Epidermal melanocyte (primary cell): ENCODE measurements at regions not wholly inside any gene's neighbourhood (a gene's known extent, or its start where the extent isn't known, plus 50 kb on each side); places are given as distances from the start of the nearest gene placed in this dataset.
A peak's percentile ranks its signal among the peaks of the same experiment; 100 is the strongest.
"Not testable (repeated sequence)": the region's sequence is repeated elsewhere in the genome, so short reads cannot be mapped to it uniquely, and the experiment has no call there.

Source experiments
- DNase-seq: peaks from one replicate; pipeline ENCODE4 v3.0.0; 2011; ENCODE audit warnings: low spot score; ENCODE audit not compliant: insufficient read length

DNA sequence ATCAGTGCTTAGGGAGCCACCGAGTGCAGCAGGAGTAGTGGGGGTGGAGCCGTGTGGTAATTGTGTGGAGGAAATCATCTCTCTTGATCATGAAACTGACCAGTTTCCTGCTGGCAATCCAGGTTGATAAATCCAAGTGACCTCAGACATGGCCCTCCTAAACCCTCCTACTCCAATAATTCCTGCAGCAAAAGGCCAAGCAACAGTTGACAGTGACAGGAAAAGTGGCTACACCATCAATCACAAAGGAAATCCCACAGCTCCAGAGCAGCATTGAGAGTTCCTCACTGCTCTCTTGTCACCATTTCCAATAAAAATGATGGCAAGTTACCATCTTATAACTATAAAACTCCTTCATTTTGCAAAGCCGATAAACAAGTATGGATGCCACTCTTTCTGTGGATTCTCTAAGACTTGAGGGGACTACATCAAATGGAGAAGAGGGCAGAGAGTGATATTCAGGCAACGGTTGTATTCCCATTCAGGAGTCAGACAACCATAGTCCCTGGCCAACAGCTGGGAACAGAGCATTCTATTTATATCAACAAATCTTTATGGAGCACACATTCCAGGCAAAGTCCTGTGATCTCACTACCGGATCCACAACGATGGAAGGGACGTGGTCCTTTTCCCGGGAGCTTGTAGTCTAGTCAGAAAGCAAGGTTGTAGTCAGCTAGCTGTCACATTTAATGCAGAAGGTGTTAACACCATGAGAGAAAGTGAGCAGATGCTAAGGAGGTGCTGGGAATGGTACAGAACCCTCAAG is 312.5 kb upstream of the CTNNB1 start:
- no peak for DNase-seq

DNA sequence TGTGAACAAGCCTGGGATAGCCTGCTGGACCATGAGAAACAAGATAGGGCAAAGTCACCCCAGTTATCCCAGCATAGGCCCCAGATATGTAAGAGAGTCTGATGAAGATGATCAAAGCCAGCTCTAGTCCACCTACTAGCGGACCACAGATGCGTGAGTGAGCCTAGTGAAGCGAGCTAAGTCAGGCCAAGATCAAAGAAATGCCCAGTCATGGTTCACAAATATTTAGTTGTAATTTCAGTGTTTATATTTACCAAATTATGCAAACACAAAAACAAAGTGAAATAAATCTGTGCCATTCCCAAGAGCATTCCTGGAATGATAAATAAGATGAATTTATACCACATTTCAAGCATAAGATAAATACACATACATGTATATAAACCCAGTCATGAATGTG is 308.1 kb upstream of the CTNNB1 start:
- no peak for DNase-seq

DNA sequence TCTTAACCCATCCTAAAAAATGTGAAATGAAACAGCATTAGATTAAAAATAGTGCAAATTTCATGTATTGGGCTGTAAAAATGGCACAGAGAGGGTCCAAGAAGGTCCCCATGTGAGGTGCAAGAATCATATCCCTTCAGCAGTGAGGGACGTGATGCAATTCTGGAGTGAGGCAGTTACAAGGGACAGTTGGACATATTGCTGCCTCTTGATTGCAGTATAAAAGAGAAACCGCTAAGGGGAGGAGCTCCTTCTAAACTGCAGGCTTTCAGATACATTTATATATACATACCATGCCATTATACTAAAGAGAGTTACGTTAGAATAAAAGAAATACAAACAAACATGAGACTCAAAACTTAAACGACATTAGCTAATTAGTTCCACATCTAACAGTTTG is 304.2 kb upstream of the CTNNB1 start:
- DNase-seq = no peak

DNA sequence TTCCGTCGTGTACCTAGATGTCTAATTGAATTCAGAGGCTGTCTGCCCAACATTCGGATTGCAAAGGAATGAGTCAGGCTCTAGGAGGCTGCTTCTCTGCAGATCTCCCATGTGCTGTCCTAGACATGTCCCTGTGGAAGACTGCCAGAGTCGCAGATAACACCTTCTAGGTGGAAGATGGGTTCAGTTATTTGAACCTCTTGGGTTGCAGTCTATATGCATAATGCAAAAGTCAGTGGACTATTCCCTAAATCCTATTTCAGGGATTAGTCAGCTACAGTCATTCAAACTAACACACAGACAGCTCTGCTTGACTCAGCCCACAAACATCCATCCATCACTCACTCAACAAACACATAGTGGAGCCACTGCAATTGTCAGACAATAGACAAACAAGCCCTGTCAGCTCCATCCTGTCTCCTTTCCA is 300.0 kb upstream of the CTNNB1 start:
- DNase-seq = no peak

DNA sequence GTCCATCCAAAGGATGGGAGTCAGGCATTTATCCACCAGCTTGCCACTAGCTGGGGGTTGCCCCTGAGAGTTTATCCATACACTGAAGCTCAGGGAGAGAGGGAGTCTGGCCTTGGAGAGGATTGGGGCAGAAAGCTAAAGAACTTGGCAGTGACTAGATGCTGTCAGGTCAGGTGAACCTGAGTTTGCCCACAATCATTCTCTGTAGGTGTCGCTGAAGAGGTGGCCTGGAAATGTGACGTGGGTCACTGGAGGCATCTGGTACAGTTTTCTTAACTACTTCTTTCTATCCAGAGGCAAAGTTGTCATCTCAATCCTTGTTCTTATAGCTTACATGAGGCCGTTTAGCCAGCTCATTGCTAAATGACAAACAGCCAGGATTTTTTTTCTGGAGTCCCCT is 298.0 kb upstream of the CTNNB1 start:
- no peak for DNase-seq

DNA sequence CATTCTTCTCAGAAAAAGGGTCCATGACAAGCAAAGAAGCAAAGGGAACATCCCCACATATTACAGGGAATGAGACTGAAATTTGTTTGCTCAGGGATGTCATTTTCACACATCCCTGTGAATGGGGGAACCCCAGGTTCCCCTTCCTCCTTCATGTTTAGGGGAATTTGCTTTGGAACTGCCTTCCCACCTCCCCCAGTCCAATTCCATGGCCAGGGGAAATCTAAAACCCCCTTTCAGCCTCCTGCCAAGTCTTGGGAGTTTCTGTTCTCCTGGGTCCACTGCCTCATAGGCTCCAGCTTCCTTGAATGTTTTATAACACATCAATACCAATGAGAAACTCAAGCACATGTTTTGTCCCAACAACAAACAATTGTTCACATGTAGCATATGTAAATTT is 297.5 kb upstream of the CTNNB1 start:
- DNase-seq = no peak

DNA sequence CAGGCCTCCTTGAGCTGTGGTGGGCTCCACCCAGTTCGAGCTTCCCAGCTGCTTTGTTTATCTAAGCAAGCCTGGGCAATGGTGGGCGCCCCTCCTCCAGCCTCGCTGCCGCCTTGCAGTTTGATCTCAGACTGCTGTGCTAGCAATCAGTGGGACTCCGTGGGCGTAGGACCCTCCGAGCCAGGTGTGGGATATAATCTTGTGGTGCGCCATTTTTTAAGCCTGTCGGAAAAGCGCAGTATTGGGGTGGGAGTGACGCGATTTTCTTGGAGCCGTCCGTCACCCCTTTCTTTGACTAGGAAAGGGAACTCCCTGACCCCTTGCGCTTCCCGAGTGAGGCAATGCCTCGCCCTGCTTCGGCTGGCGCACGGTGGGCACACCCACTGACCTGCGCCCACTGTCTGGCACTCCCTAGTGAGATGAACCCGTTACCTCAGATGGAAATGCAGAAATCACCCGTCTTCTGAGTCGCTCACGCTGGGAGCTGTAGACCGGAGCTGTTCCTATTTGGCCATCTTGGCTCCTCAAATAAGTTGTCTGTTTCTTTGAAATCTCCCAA is 291.3 kb upstream of the CTNNB1 start:
- DNase-seq = not testable (repeated sequence)

DNA sequence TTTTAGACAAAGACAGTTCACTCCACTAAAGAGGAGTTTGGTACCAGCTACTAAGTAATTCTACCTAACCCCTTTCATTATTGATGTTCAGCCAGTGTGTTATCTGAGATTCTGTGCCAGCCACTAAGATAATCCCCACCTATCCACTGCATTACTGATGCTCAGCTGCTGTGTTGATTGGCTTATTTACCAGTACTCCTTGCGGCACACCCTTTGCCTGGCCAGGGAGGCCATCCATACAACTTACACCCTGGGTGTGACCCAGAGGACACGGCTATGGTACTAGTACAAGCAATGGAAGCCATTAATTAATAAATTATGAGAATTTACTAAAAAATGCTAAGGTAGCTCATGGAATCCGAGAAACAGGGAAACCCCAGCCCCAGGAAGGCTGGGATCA is 290.7 kb upstream of the CTNNB1 start:
- DNase-seq = no peak

DNA sequence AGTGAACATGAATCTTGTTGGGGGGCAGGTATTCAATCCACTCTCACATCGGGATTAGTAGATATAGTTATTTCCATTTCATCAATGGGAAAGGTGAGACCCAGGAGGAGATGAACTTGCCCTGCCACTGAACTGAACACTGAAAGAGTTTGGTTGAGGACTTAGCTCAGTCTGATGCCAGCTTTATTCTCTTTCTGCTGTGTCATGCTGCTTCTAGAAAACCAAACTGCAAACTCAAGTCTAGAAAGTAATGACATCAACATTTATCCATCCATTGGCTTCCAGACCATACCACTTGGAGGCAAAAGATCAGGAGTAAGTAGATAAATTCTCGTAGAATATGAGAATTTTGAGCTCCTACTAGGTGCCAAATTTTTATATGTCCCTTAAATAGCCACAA is 288.0 kb upstream of the CTNNB1 start:
- DNase-seq = no peak

DNA sequence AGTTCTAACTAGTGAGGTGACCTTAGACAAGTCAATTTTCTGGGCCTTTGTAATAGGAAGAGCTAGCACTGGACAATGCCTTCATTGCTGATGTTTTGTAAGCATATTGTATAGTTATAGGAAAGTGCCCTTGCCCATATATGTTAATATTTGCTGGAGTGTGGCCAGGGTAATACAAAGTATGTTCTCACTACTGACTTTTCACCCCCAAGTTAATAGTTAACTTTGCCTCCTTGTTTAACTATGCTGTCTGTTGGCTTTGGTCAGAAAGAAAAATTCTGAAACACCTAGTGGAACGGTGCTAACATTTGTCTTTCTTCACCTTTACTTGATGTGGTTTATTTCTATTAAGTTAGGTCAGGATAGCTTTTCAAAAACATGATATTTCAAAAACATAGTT is 287.4 kb upstream of the CTNNB1 start:
- DNase-seq = no peak

DNA sequence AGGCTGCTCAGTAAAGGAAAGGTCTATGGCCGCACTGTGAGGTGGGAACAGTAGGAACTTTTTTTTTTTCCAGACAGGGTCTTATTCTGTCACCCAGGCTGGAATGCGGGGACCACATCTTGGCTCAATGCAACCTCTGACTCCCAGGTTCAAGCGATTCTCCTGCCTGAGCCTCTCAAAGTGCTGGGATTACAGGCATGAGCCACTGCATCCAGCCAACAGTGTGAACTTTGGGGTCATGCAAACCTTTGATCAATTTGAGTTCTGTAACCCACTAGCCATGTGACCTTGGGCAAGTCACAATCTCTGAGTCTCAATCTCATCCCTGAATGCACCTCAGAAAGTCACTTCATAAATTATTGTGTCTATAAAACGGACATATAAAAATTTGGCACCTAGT is 286.8 kb upstream of the CTNNB1 start:
- DNase-seq = no peak

DNA sequence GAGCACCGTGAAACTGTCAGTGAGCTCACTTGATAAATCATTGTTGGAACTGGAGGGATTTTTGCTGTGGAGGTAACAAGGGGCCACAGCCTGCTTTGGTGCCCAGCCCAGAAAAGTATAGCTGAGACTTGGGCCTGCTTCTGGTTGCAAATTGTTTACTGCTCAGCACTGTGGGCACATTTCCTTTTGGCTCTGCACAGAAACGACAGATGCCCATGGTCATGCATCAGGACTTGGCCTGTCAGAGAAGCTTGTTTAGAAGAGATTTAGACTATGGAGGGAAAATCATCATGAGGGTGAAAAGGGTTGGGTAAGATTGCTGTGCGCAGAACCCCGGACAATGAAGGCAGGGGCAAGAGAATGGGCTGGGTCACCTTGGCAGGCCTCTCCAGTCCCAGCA is 286.1 kb upstream of the CTNNB1 start:
- DNase-seq = no peak

DNA sequence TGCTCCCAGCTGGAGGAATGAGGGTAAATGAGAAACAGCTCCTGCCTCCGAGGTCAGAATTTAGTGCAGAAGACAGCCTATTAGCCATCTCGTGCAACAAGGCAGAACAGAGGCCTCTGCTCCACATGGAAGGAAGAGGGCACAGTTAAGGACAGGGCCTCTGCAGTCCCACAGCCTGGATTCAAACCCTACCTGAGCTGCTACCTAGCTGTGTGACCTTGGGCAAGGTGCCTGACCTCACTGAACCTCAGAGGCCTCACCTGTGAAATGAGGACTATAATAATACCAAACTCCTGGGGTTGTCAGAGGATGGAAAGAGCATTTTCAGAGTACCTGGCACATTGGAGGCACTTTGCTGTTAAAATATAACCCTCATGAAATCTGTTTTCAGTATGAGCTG is 285.7 kb upstream of the CTNNB1 start:
- no peak for DNase-seq

DNA sequence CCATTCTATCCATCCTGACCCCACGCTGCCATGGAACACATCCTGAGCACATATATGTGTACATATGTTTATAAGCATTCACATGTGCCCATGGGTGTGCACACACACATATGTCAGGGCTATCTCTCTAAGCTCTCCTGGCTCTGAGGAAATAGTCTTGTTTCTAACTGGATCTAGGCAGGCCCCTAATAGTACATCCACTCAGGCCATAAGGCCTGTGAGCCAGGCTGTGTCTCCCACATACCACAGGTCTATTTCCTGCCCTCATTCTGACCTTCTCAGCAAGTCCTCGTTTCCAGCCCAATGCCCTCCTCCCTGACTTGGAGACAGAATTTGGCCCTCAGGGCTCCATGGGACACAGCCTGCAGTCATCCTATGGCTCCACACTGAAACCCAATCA is 284.8 kb upstream of the CTNNB1 start:
- DNase-seq = no peak

DNA sequence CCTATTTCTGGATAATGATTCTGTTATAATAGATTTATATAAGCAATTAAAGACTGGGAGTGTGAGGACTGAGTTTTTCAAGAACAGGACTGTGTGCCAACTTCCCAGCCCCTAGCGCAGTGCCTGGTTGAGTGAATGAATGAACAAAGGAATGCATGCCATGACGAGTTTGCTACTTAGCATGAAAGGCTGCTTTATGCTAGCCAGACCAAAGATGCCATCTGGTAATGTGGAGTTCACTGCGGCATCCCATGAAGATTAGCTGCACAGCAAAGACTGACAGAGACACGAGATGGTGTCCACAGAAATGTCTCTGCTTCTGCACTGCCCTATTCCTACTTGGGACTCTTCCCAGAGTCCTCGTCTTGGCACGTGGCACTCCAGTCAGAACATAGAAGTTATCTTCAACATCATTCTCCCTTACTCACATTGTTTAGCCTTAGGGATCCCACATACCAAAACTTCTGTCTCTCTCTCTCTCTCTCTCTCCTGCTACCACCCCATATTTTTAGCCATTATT is 283.9 kb upstream of the CTNNB1 start:
- peak; percentile 48 for DNase-seq

DNA sequence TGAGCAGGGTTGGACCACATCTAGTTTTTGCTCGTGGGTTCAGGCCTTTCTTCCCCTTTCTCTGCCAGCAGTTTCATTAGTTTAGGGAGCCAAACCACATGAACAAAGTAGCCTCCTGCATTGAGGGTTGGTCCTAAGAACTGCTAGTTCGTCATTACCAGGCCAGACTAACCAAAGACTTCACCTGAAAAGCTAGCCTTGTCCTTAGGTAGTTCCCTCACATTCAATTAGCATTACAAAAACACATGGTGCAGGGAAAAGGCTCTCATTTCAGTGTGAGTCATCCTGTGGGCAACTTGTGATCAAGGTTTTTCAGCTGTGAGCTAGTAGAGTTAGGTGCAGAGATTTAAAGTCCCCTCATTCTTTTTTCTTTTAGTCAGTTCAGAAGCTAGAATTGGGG is 279.3 kb upstream of the CTNNB1 start:
- DNase-seq = no peak

DNA sequence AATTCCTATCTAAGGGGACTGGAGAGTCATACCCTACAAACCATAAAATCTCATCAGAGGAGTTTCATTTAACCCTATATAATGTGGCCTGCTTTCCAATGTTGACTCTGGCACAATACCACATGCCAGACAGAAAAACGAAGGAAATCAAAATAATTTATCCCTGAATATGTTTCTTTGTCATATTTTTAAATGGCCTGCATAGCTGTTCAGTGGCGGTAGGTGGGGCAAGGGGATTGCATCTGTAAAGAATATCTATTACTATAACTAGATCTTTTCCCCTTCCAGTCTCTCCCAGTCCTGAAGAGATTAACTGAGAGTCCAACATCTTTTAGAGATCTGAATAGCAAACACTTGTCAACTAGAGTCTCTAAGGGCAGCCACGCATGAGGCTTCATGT is 278.1 kb upstream of the CTNNB1 start:
- no peak for DNase-seq

DNA sequence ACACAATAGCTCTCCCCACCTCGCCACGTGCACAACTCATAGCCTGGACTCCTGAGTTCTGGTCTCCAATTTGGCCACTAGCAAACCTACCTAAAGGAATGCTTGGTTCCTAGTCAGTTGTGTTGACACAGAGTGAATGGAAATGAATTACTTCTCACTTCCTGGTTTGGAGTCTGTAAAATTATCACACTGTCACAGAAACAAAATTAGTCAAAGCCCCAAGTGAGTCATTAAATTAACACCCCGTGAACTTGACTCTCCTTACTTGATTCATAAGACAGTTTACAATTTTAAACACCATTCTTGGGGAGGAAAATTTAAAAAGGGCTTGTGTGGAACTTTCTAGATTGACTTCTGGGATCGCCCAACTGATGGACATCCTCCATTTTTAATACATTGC is 276.2 kb upstream of the CTNNB1 start:
- DNase-seq = no peak

DNA sequence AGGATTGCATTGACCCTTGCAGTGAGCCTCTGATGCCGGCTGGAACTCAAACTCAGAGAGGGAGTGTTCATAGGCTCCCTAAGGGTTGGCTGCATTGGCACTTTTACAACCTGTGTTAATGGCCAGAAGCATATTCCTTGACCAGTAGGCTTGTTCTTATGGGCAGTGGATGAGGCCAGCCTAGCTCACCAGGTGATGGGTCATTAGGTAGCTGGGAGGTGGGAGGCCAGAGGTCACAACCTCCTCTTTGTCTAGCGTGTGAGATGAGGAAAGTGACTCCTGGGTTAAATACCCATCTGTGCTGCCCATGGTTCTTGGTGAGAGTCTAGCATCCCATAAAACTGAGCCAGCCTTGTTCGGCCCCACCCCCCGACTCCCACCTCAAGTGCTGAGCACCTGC is 275.7 kb upstream of the CTNNB1 start:
- no peak for DNase-seq

DNA sequence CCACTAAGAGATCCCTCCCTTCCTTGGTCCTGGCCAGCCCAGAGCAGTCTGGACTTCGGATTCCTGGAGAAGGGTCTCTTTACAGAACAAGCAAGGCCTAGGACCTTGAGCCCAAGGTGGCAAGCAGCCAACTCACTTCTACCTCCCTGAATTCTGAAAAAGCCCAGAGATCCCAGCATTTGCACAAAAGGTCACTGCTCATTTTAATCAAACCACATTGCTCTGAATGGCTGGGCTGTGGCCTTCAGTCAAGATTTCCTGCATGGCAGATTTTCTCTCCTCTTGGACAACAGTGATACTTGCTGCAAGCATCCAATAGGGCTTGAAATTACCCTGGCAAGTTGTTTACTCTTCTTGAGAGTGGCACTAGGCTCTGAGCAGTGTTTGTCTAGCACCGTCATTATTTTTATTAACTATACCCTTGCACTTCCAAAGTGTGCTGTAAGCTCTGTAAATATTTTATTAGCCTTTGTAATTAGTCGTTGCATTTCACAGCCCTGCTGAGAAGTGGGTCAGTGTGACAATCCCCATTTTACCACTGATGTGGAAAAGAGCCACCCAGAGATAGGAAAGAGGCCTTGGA is 274.7 kb upstream of the CTNNB1 start:
- DNase-seq = no peak

DNA sequence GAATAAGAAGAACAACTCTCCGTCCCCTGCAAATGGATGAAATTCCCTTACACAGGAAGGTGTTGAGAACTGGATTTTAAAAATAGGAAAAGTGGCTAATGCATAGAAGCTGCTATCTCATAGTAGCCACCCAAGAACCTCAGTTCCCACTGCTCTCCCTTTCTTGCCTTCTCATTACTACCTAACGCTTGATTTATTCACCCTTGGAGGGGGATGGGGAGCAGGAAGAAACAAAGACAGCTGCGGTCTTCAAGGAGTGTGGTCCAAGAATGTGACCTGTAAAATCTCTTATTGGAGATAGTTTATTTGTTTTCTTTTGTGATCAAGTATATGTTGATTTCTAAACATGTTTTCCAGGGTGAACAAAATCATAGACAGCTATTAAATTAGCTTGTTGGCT is 274.1 kb upstream of the CTNNB1 start:
- DNase-seq = no peak

DNA sequence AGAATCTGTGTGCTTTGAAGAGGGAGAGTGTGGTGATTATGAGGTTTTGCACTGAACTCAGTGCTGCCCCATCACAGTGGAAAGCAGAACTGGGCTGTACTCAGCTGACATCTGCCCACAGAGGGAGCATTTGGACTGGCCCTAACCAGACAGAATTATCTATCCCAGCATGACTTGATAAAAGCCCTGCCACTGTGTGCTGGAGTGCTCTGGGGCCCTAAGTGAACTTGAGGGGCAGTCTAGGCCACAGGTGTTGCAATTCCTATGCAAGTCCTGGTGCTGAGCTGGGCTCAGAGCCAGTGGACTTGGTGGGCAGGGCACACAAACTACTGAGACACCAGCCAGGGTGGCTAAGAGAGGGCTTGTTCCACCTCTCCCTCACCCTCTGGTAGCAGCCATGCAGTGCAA is 269.2 kb upstream of the CTNNB1 start:
- DNase-seq = no peak

DNA sequence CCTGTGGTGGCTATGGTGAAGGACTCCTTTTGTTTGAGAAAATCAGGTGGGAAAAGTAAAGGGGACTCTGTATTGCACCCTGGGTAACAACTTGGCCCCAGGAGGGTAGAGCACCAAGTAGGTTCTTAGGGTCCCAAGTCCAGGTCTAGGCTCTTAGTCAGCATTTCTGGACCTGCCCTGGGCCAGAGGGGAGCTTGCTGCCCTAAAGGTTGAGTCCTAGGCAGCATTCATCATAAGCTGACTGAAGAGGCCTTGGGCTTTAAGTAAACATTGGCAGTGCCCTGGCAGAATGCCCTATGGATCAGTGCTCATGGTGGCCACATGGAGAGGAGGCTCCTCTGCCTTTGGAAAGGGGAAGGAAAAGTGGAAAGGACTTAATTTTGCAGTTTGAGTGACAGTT is 268.5 kb upstream of the CTNNB1 start:
- DNase-seq = no peak
